ENCODE measurements at regions not wholly inside any gene's neighbourhood (a gene's known extent, or its start where the extent isn't known, plus 50 kb on each side); places are given as distances from the start of the nearest gene placed in this dataset.

- WGBS, 2 donors (ENCODE audit: low coverage in 1 of 2) = 88% methylated on average over 3 of the region's 3 CpGs; no CpG with 5 or more reads in 1 of the 2 donors
- no peak for TF ChIP-seq EP300 (IDR thresholded peaks at IDR 0.05; ENCODE audit: low read depth)
- no peak for TF ChIP-seq POLR2AphosphoS5 (IDR thresholded peaks at IDR 0.05)
- TF ChIP-seq CTCF (IDR thresholded peaks at IDR 0.05) = no peak
- no peak for TF ChIP-seq POLR2A (IDR thresholded peaks at IDR 0.05)
- no peaks in the 10 kb centered on the region for H3K9me3 ChIP-seq
- intact Hi-C loops (cut with DNase I; ENCODE audit: low total_unique reads) (no loop called here), in situ Hi-C loops (cut with MboI; ENCODE audit: low pct_ligation_motif_present in 1 of 4, low pct_unique_long_range_greater_than_20kb in 1 of 4, low sequenced_read_pairs in 3 of 4) (no loop called here)
- H3K27me3 ChIP-seq = no peaks in the 10 kb centered on the region
- no peaks in the 10 kb centered on the region for H3K36me3 ChIP-seq
- H3K4me3 ChIP-seq = no peak overlapping the region
- no peak overlapping the region for H3K27ac ChIP-seq
- DNase-seq = no peak
- H3K4me1 ChIP-seq = peaks cover 0 to 8% (median 4%) of the 10 kb centered on the region in 4 donors
Observed at GRCh38 chr14:55800156-55800785, 220.3 kb downstream of the KTN1 start.

- H3K27ac ChIP-seq = no peak overlapping the region
- intact Hi-C loops (cut with DNase I; ENCODE audit: low total_unique reads) = no loop called here
- no peak for DNase-seq
- peaks cover 0 to 13% (median 5%) of the 10 kb centered on the region in 4 donors for H3K4me1 ChIP-seq
- no peaks in the 10 kb centered on the region for H3K9me3 ChIP-seq
- 0 to 2% methylated on average over 1 of the region's 1 CpG for WGBS, 2 donors (ENCODE audit: low coverage in 1 of 2)
- H3K4me3 ChIP-seq = no peak overlapping the region
- no peaks in the 10 kb centered on the region for H3K36me3 ChIP-seq
- in situ Hi-C loops (cut with MboI; ENCODE audit: low pct_ligation_motif_present in 1 of 4, low pct_unique_long_range_greater_than_20kb in 1 of 4, low sequenced_read_pairs in 3 of 4) = no loop called here
- TF ChIP-seq CTCF (IDR thresholded peaks at IDR 0.05) (no peak), POLR2A (IDR thresholded peaks at IDR 0.05) (no peak), POLR2AphosphoS5 (IDR thresholded peaks at IDR 0.05) (no peak), EP300 (IDR thresholded peaks at IDR 0.05; ENCODE audit: low read depth) (no peak)
- no peaks in the 10 kb centered on the region for H3K27me3 ChIP-seq
Observed at GRCh38 chr14:55801121-55801520, 221.1 kb downstream of the KTN1 start.

- no peaks in the 10 kb centered on the region for H3K9me3 ChIP-seq
- no peaks in the 10 kb centered on the region for H3K27me3 ChIP-seq
- peaks cover 3 to 32% (median 21%) of the 10 kb centered on the region in 4 donors for H3K4me1 ChIP-seq
- 87 to 88% methylated on average over 3 to 4 of the region's 4 CpGs for WGBS, 2 donors (ENCODE audit: low coverage in 1 of 2)
- intact Hi-C loops (cut with DNase I; ENCODE audit: low total_unique reads) = no loop called here
- no peak for DNase-seq
- peak overlapping the region in 2 of 4 donors; percentile 27 to 41 for H3K27ac ChIP-seq
- TF ChIP-seq POLR2A (IDR thresholded peaks at IDR 0.05) (no peak), POLR2AphosphoS5 (IDR thresholded peaks at IDR 0.05) (peak in 2 of 3 donors; percentile 57 to 63), CTCF (IDR thresholded peaks at IDR 0.05) (peak in 1 of 5 experiments; percentile 19), EP300 (IDR thresholded peaks at IDR 0.05; ENCODE audit: low read depth) (no peak)
- no peak overlapping the region for H3K4me3 ChIP-seq
- no peaks in the 10 kb centered on the region for H3K36me3 ChIP-seq
- in situ Hi-C loops (cut with MboI; ENCODE audit: low pct_ligation_motif_present in 1 of 4, low pct_unique_long_range_greater_than_20kb in 1 of 4, low sequenced_read_pairs in 3 of 4) = no loop called here
Observed at GRCh38 chr14:55802986-55803872, 223.2 kb downstream of the KTN1 start.

GRCh38 chr14:55803873-55804553 is 224.0 kb downstream of the KTN1 start:
- in situ Hi-C loops (cut with MboI; ENCODE audit: low pct_ligation_motif_present in 1 of 4, low pct_unique_long_range_greater_than_20kb in 1 of 4, low sequenced_read_pairs in 3 of 4) = no loop called here
- intact Hi-C loops (cut with DNase I; ENCODE audit: low total_unique reads) = no loop called here
- TF ChIP-seq EP300 (IDR thresholded peaks at IDR 0.05; ENCODE audit: low read depth) = no peak
- no peak for TF ChIP-seq CTCF (IDR thresholded peaks at IDR 0.05)
- TF ChIP-seq POLR2A (IDR thresholded peaks at IDR 0.05) = no peak
- no peak for TF ChIP-seq POLR2AphosphoS5 (IDR thresholded peaks at IDR 0.05)
- no peak for DNase-seq
- 91 to 100% methylated on average over 1 to 5 of the region's 5 CpGs for WGBS, 2 donors (ENCODE audit: low coverage in 1 of 2)
- no peaks in the 10 kb centered on the region for H3K27me3 ChIP-seq
- H3K4me1 ChIP-seq = peaks cover 3 to 32% (median 23%) of the 10 kb centered on the region in 4 donors
- no peak overlapping the region for H3K4me3 ChIP-seq
- H3K36me3 ChIP-seq = no peaks in the 10 kb centered on the region
- peak overlapping the region in 2 of 4 donors; percentile 27 to 41 for H3K27ac ChIP-seq
- no peaks in the 10 kb centered on the region for H3K9me3 ChIP-seq
